HG03060 (cell line): ENCODE measurements at regions not wholly inside any gene's neighbourhood (a gene's known extent, or its start where the extent isn't known, plus 50 kb on each side); places are given as distances from the start of the nearest gene placed in this dataset.

Experiments used
- ATAC-seq: cut with Tn5 transposase; IDR thresholded peaks from one replicate; pipeline ENCODE4 v1.9.1; 2021; ENCODE audit warnings: low read depth, moderate number of reproducible peaks; ENCODE audit not compliant: unreplicated experiment

- no peak for ATAC-seq
Measured at GRCh38 chr11:116117331-116118137, 613.3 kb upstream of the CADM1 start.

DNA sequence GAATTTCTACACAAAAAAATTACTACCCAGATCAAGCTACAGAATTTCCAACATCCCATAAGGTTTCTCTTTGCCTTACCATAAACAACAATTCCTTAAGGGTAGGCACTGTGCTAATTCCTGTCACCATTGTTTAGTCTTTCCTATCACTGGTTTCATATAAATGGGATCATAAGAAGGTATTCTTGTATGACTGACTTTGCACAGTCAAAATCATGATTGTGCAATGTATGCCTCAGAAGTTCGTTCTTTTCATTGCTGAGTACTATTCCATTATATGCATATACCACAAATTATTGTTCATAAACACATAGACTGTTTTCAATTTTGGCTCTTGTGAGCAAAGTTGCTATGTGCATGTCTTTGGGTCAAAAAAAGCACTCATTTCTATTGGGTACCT is 611.6 kb upstream of the CADM1 start:
- no peak for ATAC-seq

- ATAC-seq, result no peak
Measured at GRCh38 chr11:116114198-116114651, 610.0 kb upstream of the CADM1 start.

DNA sequence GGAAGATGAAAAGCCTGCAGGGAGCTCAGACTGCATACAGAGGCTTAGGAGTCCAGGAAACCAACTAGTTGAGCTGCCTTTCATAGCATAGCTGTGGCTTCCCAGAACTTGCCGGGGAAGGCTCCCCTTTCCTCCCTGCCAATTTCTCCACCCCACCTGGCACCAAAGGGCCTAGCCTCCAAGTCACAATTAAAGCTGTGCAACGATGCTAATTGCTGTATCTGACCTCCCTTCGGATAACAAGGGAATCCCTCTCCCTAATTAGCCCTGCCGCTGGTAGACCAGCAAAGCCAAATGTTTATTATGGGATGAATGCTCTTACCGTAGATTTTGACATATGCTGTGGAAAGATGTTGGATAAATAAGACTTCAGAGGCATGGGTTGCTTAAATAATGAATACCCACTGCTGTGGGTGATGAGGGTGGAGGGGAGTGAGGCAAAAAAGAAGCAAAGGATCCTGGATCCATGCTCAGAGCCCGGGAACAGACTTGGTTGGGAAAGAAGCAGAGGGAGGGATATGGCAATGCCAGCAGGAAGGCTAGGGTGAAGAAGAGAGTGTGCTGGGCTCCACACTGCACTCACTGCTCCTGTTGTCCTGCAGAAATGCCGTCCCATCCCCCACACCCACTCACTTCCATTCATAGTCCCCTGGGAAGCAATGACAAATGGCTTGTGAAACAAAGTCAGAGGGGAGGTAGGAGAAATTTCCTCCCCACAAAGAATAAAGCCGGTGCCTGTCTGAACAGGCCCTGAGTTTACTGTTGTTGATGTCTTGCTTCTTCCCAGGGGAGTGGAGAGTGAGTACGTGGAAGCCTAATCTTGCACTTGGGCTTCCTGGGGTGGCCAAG is 608.1 kb upstream of the CADM1 start:
- no peak for ATAC-seq

- ATAC-seq, result no peak
Measured at GRCh38 chr11:116111546-116111945, 607.3 kb upstream of the CADM1 start.

- no peak for ATAC-seq
Measured at GRCh38 chr11:116110802-116111201, 606.6 kb upstream of the CADM1 start.

DNA sequence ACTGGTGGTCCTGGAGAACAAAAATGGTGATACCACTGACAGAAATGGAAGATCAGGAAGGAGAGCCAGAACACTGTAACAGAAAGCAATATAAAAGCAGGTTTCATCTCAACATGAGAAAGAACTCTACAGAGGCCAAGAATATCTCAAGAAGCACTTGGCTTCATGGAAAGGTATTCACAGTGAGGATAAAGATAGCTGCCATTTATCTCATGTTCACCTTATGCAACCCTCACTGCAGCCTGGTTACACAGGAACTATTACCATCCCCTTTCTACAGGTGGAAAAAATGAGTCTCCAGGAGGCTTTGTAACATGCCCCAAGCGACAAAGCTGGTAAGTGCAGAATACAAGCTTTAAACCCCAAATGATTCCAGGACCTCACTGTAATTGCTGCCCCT is 606.1 kb upstream of the CADM1 start:
- ATAC-seq, result no peak

DNA sequence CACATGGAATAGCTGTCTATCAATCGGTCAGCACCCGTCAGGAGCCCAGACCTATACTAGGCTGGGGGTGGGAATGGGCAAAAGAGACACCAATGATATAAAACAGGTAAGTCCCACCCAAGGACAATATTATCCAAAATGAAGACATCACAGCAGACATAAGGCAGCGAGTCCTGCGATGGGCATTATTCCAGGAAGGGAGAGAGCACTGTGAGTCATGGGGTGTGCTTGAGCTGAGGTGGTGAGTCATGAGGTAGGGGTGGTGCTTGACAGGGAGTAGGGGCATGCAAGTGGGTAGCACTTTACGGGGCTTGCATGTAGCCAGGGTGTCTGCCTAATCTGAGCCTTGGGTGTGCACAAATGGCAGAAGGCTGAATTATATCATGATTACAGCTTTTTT is 605.0 kb upstream of the CADM1 start:
- ATAC-seq, result no peak

DNA sequence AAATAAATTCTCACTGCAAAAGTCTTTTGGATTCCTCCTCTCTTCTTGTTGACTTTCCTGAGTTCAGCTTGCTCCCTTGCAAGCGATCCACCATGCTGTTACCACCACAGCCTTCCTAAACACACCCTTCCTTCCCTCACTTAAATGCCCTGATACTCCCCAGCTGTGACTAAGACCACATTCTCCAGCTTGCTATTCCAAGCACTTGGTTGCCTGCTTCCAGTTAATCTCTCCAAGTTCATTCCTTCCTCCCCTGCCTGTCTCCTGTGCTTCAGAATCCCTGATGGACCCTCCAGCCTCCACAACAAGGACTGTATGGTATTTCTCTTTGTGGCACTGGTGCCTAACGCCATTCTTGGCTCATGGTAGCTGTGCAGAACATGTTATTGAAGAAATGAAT is 603.9 kb upstream of the CADM1 start:
- ATAC-seq, result no peak

DNA sequence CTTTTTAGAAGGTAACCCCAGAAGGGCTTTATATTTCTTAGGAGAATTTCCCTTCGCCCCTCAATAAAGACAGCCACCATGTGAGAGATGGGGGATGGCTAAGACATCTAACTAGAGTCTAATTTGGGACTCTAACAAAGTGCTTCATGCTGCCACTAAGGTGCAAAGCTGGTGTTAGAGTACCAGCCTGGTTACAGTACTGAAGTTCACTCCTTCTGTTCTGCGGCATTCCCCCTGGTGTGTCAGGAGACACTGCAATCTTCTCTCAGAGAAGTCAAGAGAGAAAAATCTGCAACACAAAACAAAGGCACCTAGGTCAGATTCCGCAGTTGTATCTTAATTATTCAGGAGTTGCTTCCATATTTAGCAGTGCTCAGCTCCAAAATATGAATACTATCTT is 603.0 kb upstream of the CADM1 start:
- ATAC-seq, result no peak

DNA sequence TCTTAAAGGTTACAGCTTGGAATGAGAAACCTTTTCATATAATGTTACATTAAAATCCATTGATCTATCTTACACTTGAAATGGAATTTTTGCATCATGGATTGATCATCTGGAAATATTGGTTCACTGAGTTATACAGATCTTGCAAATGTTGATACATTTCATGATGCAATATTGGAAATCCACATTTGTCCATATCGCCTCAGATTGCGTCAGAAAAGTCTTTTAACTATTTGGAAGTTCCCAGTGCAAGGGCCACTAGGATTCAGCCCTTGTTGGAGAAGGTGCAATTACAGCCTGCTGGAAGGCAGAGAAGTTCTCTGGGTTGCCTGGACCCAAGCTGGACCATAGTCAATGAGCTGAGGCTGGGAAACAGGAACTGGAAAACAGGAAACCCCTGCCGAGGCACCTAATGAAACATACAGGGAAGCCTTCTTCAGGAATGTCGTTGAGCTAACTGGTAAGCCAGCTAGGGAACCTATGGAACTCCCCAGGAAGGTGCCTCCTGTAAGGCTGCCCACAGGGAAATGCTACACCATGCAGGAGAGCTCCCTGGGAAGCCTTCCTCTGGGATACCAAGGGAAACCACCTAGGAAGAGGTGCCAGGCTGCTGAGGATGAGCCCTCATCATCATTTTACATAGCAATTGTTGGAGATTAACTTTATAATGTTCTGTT is 600.4 kb upstream of the CADM1 start:
- ATAC-seq, result no peak

DNA sequence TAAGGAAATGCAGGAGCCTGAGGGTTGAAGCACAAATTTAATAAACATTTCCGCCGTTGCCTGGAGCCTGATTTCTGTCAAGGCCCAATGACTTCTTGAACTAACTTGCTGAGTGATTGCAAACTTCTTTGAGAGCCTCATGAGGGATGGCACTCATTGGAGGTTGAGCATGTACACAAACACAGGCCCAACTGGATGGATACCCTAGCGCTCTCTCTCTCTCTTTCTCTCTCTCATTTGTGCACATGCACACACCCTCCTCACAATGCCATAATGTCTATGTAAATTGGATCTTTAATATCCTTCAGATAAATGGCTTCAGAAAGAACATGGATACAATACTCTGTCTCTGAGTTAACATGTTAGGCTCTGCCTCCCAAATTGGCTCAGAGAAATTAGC is 597.7 kb upstream of the CADM1 start:
- no peak for ATAC-seq

DNA sequence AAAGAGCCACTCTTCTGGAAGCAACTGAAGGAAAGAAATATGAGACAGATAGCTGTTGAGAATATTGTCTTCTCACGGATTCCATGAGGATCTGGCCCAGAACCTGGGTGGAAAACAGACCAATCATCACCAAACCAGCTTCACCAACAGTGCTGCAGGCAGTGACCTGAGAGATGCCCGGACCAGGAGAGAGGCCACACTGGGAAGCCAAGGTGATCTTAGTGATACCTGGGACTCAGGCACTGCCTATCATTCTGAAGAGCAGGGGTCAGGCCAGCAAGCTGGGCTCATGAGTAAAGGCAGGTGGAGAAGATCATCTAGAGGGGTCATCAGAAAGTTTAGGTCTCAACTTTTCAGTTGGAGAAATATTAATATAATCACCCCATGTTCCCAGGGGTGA is 595.8 kb upstream of the CADM1 start:
- ATAC-seq, result no peak

DNA sequence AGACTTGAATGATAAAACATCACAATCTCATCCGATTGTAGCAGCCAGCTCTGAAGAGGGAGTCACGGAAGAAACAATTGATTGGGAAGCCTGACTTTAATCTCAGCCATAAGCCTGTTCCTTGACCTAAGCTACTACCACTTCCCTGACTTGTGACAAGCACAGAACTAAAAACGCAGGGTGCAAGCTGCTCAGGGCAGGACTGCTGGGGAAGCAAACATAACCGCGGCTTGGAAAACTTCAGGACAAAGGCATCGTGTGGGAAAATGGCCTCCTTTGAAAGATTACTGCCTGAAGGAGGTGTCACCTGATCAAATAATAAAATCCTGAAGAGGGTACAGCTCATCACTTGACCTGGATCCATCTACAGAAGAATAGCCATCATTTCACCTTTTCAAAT is 595.3 kb upstream of the CADM1 start:
- ATAC-seq, result no peak

GRCh38 chr11:116096272-116096995 is 592.2 kb upstream of the CADM1 start:
- no peak for ATAC-seq

GRCh38 chr11:116093481-116094270 is 589.5 kb upstream of the CADM1 start:
- ATAC-seq, result no peak

GRCh38 chr11:116093065-116093464 is 588.9 kb upstream of the CADM1 start:
- ATAC-seq, result no peak

GRCh38 chr11:116086426-116086825 is 582.2 kb upstream of the CADM1 start:
- ATAC-seq, result no peak

GRCh38 chr11:116085031-116085635 is 580.9 kb upstream of the CADM1 start:
- no peak for ATAC-seq
